NCI-H1436 treated with DMSO at 0.1 percent for 48 hours (cell line): ENCODE measurements at regions not wholly inside any gene's neighbourhood (a gene's known extent, or its start where the extent isn't known, plus 50 kb on each side); places are given as distances from the start of the nearest gene placed in this dataset.
"Not testable (repeated sequence)": the region's sequence is repeated elsewhere in the genome, so short reads cannot be mapped to it uniquely, and the experiment has no call there.

Experiments used
- DNase-seq: peaks from one replicate; lab custom pipeline; 2025; lab: John Stamatoyannopoulos, UW

- DNase-seq, result no peak
Measured at GRCh38 chr5:82754036-82754746, 323.0 kb downstream of the TMEM167A start.

DNA sequence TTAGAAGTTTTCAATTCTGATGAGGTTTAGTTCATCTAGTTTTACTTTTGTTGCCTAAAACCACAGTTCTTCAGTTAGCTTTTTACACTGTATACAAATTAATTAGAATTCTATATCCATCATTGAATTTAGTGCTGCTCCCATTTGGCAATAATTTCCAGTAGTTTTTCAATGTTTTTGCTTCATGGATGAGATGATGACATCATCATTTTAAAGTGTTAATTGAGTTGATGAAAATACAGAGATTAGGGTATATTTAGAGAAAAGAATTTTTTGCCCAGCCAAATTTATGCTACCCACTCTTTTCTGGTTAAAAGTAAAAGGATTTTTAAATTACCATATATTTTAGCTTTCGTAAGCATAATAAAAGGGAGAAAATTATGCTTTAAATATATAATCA lies 323.8 kb downstream of the TMEM167A start:
- no peak for DNase-seq

GRCh38 chr5:82749461-82749820 lies 327.8 kb downstream of the TMEM167A start:
- DNase-seq, result no peak

GRCh38 chr5:82748688-82749460 lies 328.3 kb downstream of the TMEM167A start:
- no peak for DNase-seq

GRCh38 chr5:82747986-82748385 lies 329.2 kb downstream of the TMEM167A start:
- no peak for DNase-seq

DNA sequence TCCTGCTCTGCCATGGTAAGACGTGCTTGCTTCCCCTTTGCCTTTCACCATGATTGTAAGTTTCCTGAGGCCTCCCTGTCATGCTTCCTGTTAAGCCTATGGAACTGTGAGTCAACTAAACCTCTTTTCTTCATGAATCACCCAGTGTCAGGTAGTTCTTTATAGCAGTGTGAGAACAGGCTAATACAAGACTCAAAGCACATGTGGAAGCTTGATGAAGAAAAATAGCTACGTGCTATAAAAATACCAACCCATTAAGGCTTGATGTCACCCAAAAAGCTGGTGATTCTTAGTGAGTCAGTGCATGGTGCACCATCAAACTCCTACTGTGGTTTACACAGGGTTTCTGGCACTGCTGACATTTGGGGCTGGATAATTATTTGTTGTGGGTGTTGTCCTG lies 332.2 kb downstream of the TMEM167A start:
- DNase-seq, result no peak

- no peak for DNase-seq
Measured at GRCh38 chr5:82738681-82739269, 338.4 kb downstream of the TMEM167A start.

- no peak for DNase-seq
Measured at GRCh38 chr5:82735160-82735789, 341.9 kb downstream of the TMEM167A start.

GRCh38 chr5:82734347-82734746 lies 342.8 kb downstream of the TMEM167A start:
- DNase-seq, result no peak

GRCh38 chr5:82730913-82731312 lies 346.3 kb downstream of the TMEM167A start:
- DNase-seq, result no peak

DNA sequence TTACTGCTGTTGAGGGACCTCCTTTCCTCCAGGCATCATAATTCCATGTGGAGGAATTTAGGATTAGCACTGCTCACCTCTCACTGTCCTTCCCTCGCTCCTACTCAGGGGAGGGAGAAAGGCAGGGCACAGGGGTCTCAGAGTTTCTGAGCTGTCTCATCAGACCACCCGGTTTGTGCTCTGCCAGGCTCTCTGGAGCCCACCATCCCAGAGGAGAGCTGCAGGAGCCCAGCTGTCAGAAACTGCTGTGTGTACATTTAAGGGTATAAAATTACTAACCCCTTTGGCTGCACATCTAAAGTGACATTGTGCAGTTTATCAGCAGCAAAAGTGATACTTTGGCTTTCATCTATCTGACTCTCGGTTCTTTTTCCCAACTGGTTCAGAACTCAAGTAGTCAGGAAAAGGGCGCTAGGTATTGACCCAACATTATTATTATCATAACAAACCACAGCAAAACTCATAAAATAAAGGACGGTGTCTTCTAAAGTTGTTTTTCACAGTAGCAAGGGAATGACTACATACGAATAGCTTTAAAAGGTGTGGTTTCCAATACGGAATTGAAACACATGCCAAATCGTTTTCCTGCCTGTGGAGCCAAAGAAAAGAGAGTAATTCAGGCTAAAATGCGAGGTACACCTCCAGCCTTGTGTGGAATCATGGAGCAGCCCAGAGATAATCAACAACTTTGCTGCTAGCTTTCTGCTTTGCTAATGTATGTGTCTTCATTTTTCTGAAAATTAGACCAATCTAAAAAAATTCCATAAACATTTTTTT lies 348.1 kb downstream of the TMEM167A start:
- no peak for DNase-seq

DNA sequence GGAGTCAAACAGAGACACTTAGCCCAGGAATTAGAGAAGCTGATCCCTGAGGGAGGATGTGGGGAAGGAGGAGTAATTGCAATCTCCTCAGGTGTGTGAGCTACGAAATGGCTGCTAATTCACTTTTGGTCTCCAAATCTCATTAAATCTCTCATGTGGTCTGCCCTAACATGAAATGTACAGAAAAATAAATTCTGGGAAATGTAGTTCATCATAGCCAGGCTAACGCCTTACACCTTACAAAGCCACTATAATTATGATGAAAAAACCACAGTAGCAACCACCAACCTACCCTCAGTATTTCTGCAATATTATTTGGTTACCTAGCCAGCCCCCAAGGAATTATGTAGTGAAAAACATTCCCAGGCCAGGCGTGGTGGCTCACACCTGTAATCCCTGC lies 354.0 kb downstream of the TMEM167A start:
- DNase-seq, result no peak

DNA sequence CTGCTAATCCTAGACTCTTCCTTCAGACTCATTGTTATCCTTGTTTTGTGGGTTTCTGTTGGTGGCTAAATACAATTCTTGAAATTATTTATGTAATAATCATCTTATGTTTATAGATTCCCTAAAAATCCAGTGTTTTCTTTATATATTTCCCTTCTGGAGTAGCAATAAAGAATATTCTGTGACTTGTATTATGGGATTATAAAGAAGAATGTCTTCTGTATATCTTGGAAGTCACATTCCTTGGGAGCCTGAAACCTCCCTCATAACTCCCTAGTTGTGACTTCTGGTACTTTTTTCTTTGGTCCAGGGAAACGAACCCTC lies 356.1 kb downstream of the TMEM167A start:
- DNase-seq, result no peak

DNA sequence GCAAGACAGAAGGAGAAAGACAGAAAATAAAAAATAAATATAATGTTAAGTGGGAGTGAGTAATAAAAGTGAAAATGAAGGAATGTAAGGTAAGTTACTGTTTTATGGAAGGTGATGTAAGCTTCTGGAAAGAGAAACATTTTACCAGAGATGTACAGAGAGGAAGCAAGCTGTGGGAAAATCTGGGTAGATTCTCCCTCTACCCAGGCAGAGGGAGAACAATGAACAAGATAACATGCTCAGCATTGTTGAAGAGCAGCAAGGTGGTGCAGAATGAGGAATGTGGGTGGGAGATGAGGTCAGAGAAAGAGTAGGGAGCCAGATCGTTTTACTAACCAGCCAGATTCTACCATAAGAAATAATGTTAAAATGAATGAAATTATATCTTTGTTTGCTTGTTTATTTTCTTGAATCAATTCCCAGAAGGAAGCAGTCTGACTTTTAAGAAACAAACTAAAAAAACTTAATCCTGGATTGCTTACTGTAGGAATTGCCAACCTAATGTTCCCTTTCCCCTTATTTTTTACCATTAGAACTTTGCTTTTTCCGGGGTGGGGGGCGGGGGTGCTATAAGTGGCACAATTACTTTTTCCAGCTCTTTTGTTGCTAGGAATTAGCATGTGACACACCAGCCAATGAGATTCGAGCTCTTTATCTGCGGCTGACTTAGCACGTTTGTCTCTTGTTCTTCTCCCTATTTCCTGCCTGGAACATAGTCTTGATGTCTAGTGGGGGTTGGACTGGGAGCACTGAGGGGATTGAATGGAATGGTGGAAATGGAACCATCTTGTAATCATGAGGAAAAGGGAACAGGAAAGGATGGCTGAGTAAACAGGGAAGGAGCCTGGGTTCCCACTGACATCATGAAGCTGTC lies 356.7 kb downstream of the TMEM167A start:
- no peak for DNase-seq

DNA sequence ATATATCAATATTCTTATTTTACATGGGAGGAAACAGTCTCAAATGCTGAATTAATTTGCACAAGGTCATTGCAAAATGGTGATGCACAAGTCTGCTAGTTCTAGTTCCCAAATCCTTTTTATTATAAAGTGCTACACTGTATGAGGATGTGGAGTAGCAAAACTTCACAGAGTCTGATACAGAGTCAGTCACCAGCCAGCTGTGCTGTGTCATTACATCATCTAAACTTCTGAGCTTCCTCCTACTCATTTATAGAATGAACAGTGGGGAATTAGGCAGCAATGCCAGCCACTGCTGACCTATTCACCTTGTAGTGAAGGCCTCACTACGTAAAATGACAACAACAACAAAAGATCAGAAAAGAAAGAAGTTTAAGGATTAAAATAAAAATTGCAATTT lies 357.8 kb downstream of the TMEM167A start:
- no peak for DNase-seq

DNA sequence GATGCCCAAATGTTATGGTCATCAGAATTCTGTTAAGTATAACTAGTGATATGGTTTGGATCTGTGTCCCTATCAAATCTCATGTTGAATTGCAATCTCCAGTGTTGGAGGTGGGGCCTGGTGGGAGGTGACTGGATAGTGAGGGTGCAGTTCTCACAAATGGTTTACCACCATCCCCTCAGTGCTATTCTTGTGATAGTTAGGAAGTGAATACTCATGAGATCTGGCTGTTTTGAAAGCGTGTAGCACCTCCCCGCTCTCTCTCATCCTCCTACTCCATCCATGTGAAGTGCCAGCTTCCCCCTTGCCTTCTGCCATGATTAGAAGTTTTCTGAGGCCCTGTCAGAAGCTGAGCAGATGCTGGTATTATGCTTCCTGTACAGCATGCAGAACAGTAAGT lies 359.5 kb downstream of the TMEM167A start:
- DNase-seq, result no peak

GRCh38 chr5:82714732-82715131 lies 362.5 kb downstream of the TMEM167A start:
- DNase-seq, result not testable (repeated sequence)

GRCh38 chr5:82713811-82714210 lies 363.4 kb downstream of the TMEM167A start:
- DNase-seq, result no peak

DNA sequence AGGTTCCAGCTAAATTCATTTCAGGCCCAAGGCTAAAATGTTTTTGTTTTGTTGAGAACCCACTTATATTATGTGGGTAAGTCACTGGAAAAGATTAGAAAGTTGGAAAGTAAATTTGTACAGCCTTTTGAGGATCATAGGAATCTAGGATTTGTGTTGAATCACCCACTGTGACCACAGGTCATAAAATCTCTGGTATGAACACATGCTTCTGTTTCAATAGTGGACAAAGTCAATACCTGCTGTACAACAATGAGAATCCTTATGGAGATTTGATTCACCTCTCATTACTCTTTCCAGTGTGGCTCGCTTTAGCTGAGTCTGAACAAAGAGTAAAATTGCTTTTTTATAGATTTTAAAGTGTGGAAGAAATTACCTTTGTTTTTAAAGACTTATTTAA lies 369.5 kb downstream of the TMEM167A start:
- no peak for DNase-seq

GRCh38 chr5:82704381-82704780 lies 372.8 kb downstream of the TMEM167A start:
- no peak for DNase-seq

DNA sequence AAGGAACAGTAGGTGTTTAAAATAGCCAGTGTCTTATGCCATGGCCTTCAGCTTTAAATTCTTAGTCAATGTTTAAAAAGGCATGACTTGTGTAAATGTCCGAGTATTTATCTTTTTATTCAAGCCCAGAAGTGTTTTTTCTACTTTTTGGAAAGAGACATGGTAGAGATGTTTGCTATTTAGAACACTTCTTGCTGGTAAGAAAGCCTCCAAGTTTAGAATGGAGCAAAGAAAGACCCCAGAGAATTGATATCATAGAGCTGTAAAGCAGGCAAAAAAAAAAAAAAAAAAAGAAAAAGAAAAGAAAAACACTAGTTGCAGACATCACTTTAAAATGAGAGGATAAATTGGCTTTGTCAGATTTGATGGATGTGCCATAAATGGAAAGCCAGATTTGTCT lies 375.1 kb downstream of the TMEM167A start:
- no peak for DNase-seq
